Testis (tissue), 2 donors: ENCODE measurements at regions not wholly inside any gene's neighbourhood (a gene's known extent, or its start where the extent isn't known, plus 50 kb on each side); places are given as distances from the start of the nearest gene placed in this dataset.

Source experiments
- DNase-seq: peaks from one replicate; pipeline ENCODE4 v3.0.0-alpha.2; 2019
- H3K27ac ChIP-seq, 2 donors: fragments of 200-600 bp; sonication (generic); one replicate each; pipeline ENCODE4 v1.5.1; 2019
- H3K27me3 ChIP-seq: fragments of 200-600 bp; sonication (generic); one replicate; pipeline ENCODE4 v1.5.1; 2019
- H3K36me3 ChIP-seq: fragments of 200-600 bp; sonication (generic); one replicate; pipeline ENCODE4 v1.5.1; 2017; ENCODE audit warnings: low read depth; ENCODE audit errors: missing control alignments
- H3K4me1 ChIP-seq: fragments of 200-600 bp; sonication (generic); one replicate; pipeline ENCODE4 v1.5.1; 2019
- H3K4me3 ChIP-seq, 2 donors: fragments of 200-600 bp; sonication (generic); one replicate each; pipeline ENCODE4 v1.5.1; 2017 to 2019
- H3K9me3 ChIP-seq: fragments of 200-600 bp; sonication (generic); one replicate; pipeline ENCODE4 v1.5.1; 2017
- POLR2A ChIP-seq: fragments of 450-650 bp; IDR thresholded peaks from one replicate; pipeline ENCODE4 v1.6.1; 2017; ENCODE audit warnings: antibody characterized with exemption, mild to moderate bottlenecking, moderate library complexity
- WGBS, 2 donors: methylation state at CpG; one replicate each; pipeline ENCODE4 v1.1.5; 2018; 5-methylcytosine and 5-hydroxymethylcytosine counted together
- intact Hi-C: fragments of 100-400 bp; cut with DNase I; formaldehyde crosslinking; loops from one replicate; pipeline ENCODE4 v1.15.1; 2023; ENCODE audit warnings: low total_unique reads
- TF ChIP-seq, protein P1 (sequence below), 3 experiments: fragments of 450-650 bp in 2 of 3; fragments of 200-600 bp in 1 of 3; sonication (generic) in 1 of 3; IDR thresholded peaks; one replicate each; pipeline ENCODE4 v1.5.1; 2016 to 2019; ENCODE audit warnings: antibody characterized with exemption in 3 of 3, mild to moderate bottlenecking in 2 of 3, moderate library complexity in 1 of 3

DNA sequence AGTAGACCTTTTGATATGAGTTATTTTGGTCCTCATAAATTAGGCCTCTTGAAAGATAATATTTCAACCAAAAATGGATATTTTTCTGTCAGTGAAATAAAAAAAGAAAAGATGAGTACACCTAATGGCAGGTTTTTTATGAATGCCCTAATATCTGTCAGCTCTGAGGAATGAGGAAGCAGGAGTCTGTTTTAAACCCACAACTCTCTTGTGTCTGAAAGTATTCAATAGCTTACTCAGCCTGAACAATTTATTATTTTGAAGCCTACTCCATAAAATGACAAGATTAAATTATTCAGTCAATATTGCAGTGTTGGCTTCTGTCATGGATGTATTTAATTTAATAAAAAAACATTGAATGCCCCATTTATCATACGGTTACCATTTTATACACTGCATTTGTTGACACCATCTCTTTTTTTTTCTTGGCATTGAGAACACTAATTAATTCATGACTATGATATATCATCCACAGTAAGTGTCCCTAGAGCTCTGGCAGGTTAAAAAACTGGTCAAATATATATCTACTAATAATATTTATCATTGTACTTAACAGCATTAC lies 548.2 kb downstream of the CBLN2 start:
- Histone ChIP-seq H3K9me3 (no peaks in the 10 kb centered on the region), H3K27me3 (no peaks in the 10 kb centered on the region), H3K4me1 (no peaks in the 10 kb centered on the region), H3K4me3 (no peak overlapping the region), H3K36me3 (no peaks in the 10 kb centered on the region), H3K27ac (no peak overlapping the region)
- WGBS, 2 donors, result 82 to 89% methylated on average over 1 of the region's 1 CpG
- intact Hi-C loops, result no loop called here
- TF ChIP-seq, protein P1, sequence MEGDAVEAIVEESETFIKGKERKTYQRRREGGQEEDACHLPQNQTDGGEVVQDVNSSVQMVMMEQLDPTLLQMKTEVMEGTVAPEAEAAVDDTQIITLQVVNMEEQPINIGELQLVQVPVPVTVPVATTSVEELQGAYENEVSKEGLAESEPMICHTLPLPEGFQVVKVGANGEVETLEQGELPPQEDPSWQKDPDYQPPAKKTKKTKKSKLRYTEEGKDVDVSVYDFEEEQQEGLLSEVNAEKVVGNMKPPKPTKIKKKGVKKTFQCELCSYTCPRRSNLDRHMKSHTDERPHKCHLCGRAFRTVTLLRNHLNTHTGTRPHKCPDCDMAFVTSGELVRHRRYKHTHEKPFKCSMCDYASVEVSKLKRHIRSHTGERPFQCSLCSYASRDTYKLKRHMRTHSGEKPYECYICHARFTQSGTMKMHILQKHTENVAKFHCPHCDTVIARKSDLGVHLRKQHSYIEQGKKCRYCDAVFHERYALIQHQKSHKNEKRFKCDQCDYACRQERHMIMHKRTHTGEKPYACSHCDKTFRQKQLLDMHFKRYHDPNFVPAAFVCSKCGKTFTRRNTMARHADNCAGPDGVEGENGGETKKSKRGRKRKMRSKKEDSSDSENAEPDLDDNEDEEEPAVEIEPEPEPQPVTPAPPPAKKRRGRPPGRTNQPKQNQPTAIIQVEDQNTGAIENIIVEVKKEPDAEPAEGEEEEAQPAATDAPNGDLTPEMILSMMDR (IDR thresholded peaks at IDR 0.05), result no peak
- no peak for TF ChIP-seq POLR2A
- DNase-seq, result no peak

GRCh38 chr18:71994273-71994672 lies 549.9 kb downstream of the CBLN2 start:
- intact Hi-C loops, result no loop called here
- no peaks in the 10 kb centered on the region for H3K27me3 ChIP-seq

DNA sequence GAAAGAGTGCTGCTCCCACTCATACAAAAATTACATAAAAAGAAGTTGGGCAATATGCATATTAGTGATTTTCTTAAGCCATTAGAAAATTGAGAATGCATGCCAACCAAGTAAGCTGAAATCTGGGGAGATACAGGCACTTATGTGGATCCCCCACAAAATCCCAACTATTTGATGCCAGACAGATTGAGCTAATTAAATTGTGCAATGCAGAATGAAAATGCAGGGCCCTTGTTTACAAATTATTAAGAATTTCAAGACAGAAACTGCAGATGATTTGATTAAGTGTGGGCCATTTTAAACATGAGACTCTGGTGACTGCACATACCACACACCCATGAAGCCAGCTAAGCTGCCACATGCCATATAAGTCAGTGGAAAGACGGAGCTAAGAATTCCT lies 554.5 kb downstream of the CBLN2 start:
- Histone ChIP-seq H3K36me3 (no peaks in the 10 kb centered on the region), H3K27ac (no peak overlapping the region), H3K9me3 (no peaks in the 10 kb centered on the region), H3K27me3 (no peaks in the 10 kb centered on the region), H3K4me3 (no peak overlapping the region), H3K4me1 (no peaks in the 10 kb centered on the region)
- TF ChIP-seq, protein P1 (IDR thresholded peaks at IDR 0.05), result no peak
- TF ChIP-seq POLR2A, result no peak
- intact Hi-C loops, result no loop called here
- WGBS, 2 donors, result 90 to 96% methylated on average over 1 of the region's 1 CpG
- no peak for DNase-seq

More at GRCh38 chr18:71994273-71994672, 549.9 kb downstream of the CBLN2 start:
- Histone ChIP-seq H3K4me1 (no peaks in the 10 kb centered on the region), H3K36me3 (no peaks in the 10 kb centered on the region), H3K27ac (no peak overlapping the region), H3K4me3 (no peak overlapping the region), H3K9me3 (no peaks in the 10 kb centered on the region)
- 67 to 74% methylated on average over 1 of the region's 1 CpG for WGBS, 2 donors
- DNase-seq, result no peak
- TF ChIP-seq POLR2A, result no peak
- TF ChIP-seq, protein P1 (IDR thresholded peaks at IDR 0.05), result no peak

DNA sequence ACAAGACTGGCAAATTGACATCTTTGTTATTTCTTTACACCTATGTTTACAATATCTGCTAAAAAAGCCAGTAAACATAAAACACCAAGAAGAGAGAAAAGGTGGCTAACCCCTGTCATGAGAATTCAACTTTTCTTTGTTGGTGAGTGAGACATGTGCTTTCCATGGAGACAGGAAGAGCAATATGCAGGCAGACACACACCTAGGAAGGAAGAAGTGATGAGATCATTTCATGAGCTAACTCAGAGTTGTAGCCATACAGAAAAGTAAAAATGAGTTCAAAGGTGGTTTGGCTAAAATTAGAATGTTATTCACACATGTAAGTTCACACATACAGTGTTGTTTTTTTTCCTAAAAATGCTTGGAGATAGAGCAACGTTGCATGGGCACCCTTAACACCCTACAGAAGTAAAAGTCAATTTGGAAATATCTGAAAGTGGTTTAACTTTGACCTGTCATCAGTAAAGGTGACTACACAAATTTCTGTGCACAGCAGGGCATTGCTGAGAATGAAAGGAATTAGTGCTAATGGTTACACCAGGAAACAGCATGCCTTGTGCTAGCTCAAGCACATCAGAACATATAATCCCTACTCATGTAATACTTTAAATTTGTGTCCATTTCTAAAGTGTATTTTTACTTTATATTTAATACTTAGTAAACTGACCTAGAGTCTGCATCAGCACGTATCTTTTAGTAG lies 557.6 kb downstream of the CBLN2 start:
- no peaks in the 10 kb centered on the region for H3K36me3 ChIP-seq
- H3K9me3 ChIP-seq, result no peaks in the 10 kb centered on the region
- no peak for DNase-seq
- H3K27me3 ChIP-seq, result no peaks in the 10 kb centered on the region
- no peak overlapping the region for H3K27ac ChIP-seq
- H3K4me3 ChIP-seq, result no peak overlapping the region
- intact Hi-C loops, result no loop called here
- WGBS, 2 donors, result 69 to 75% methylated on average over 2 of the region's 2 CpGs
- TF ChIP-seq, protein P1 (IDR thresholded peaks at IDR 0.05), result no peak
- no peak for TF ChIP-seq POLR2A
- no peaks in the 10 kb centered on the region for H3K4me1 ChIP-seq

DNA sequence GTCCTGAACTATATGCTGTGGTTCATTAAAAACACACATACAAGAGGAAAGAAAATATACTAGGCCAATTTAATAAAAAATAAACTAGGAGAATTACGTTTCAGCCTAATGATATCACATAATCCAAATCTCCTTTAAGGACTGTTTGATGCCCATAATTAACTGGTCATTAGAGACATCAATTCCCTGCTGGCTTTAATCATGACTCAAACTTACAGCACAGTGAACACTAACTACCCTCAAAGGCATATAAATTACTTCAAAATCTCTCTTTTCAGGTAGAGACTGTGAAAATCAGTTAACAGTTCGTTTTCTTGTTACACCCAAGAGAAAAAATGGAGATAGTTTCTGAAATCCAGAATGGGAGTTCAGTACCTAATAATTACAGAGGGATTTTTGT lies 567.4 kb downstream of the CBLN2 start:
- no peak overlapping the region for H3K27ac ChIP-seq
- no peaks in the 10 kb centered on the region for H3K9me3 ChIP-seq
- TF ChIP-seq, protein P1 (IDR thresholded peaks at IDR 0.05), result no peak
- TF ChIP-seq POLR2A, result no peak
- no peak for DNase-seq
- H3K4me3 ChIP-seq, result no peak overlapping the region
- H3K4me1 ChIP-seq, result no peaks in the 10 kb centered on the region
- intact Hi-C loops, result no loop called here
- no peaks in the 10 kb centered on the region for H3K36me3 ChIP-seq
- 44 to 47% methylated on average over 2 of the region's 2 CpGs for WGBS, 2 donors
- H3K27me3 ChIP-seq, result no peaks in the 10 kb centered on the region
